ENCODE measurements at regions not wholly inside any gene's neighbourhood (a gene's known extent, or its start where the extent isn't known, plus 50 kb on each side); places are given as distances from the start of the nearest gene placed in this dataset.
"Not testable (repeated sequence)": the region's sequence is repeated elsewhere in the genome, so short reads cannot be mapped to it uniquely, and the experiment has no call there.

DNA sequence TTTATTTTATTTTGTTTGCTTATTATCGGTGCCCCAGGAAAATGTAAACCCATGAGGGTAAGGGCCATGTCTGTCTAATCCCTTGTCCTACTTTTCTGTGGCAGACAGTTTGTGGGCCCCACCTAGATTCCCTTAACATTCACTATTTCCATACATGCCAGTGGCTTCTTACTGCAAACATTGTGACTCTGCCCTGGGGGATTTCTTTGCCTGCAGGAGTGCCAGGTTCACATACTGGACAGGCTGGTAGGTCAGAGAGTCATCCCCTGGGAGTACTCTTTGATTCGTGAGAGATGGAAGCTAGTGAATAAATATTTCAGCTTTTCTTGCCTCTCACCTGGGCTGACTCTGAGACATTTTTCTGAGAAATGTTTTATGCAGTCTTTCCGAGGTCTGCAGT, 122.8 kb upstream of the TBX5 start:
- no peaks in the 10 kb centered on the region for H3K9me3 ChIP-seq (ENCODE audit: low read length)
- no peaks in the 10 kb centered on the region for H4K20me1 ChIP-seq (ENCODE audit: insufficient read depth, low read length)
- H3K4me2 ChIP-seq (ENCODE audit: low read length): no peak overlapping the region
- POLR2A ChIA-PET: no interaction called here
- intact Hi-C loops (cut with micrococcal nuclease; ENCODE audit: unreplicated experiment): no loop called here
- BruUV-seq (replicated peaks): no TSS peak
- CTCF ChIA-PET (ENCODE audit: unreplicated experiment): no interaction called here
- no peak overlapping the region for H3K27ac ChIP-seq (ENCODE audit: low read depth, low read length, poor library complexity, severe bottlenecking)
- H2AFZ ChIP-seq (ENCODE audit: low read length): no peak overlapping the region
- TF ChIP-seq, protein P1, sequence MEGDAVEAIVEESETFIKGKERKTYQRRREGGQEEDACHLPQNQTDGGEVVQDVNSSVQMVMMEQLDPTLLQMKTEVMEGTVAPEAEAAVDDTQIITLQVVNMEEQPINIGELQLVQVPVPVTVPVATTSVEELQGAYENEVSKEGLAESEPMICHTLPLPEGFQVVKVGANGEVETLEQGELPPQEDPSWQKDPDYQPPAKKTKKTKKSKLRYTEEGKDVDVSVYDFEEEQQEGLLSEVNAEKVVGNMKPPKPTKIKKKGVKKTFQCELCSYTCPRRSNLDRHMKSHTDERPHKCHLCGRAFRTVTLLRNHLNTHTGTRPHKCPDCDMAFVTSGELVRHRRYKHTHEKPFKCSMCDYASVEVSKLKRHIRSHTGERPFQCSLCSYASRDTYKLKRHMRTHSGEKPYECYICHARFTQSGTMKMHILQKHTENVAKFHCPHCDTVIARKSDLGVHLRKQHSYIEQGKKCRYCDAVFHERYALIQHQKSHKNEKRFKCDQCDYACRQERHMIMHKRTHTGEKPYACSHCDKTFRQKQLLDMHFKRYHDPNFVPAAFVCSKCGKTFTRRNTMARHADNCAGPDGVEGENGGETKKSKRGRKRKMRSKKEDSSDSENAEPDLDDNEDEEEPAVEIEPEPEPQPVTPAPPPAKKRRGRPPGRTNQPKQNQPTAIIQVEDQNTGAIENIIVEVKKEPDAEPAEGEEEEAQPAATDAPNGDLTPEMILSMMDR (conservative IDR thresholded peaks at IDR 0.05; ENCODE audit: low read length): no peak
- TF ChIP-seq EZH2phosphoT487 (IDR thresholded peaks at IDR 0.05; ENCODE audit: borderline replicate concordance, low read depth, low read length): no peak
- DNase-seq (ENCODE audit: low spot score): no peak
- H3K9me2 ChIP-seq (ENCODE audit: insufficient read depth, low read length): no peaks in the 10 kb centered on the region
- H3K4me1 ChIP-seq (ENCODE audit: insufficient read depth, low read length, poor library complexity, severe bottlenecking): no peaks in the 10 kb centered on the region
- H3K36me3 ChIP-seq (ENCODE audit: insufficient read depth, low read length): no peaks in the 10 kb centered on the region
- no peak overlapping the region for H3K4me3 ChIP-seq (ENCODE audit: low read depth, low read length, poor library complexity, severe bottlenecking)
- no peaks in the 10 kb centered on the region for H3K79me2 ChIP-seq (ENCODE audit: insufficient read depth, low read depth, low read length)

DNA sequence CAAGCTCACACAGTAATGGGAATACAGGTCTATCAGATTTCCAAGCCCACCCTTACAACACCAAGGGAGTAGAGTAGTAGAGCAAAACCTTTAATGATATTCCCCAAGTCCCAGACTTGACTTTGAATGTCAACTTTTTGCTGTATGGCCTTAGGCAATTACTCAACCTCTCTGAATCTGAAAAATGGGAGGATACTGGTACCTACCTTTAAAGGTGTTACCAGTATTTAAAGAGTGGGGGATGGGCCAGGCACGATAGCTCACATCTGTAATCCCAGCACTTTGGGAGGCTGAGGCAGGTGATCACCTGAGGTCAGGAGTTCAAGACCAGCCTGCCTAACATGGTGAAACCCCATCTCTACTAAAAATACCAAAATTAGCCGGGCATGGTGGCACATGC, 115.2 kb upstream of the TBX5 start:
- H3K4me2 ChIP-seq (ENCODE audit: low read length); H4K20me1 ChIP-seq (ENCODE audit: insufficient read depth, low read length); CTCF ChIA-PET (ENCODE audit: unreplicated experiment); H3K4me3 ChIP-seq (ENCODE audit: low read depth, low read length, poor library complexity, severe bottlenecking); H3K79me2 ChIP-seq (ENCODE audit: insufficient read depth, low read depth, low read length); intact Hi-C loops (cut with micrococcal nuclease; ENCODE audit: unreplicated experiment); H3K9me2 ChIP-seq (ENCODE audit: insufficient read depth, low read length); H3K9me3 ChIP-seq (ENCODE audit: low read length); H2AFZ ChIP-seq (ENCODE audit: low read length); POLR2A ChIA-PET; H3K36me3 ChIP-seq (ENCODE audit: insufficient read depth, low read length); H3K27ac ChIP-seq (ENCODE audit: low read depth, low read length, poor library complexity, severe bottlenecking); BruUV-seq (replicated peaks); H3K4me1 ChIP-seq (ENCODE audit: insufficient read depth, low read length, poor library complexity, severe bottlenecking); DNase-seq (ENCODE audit: low spot score): not testable (repeated sequence)

DNA sequence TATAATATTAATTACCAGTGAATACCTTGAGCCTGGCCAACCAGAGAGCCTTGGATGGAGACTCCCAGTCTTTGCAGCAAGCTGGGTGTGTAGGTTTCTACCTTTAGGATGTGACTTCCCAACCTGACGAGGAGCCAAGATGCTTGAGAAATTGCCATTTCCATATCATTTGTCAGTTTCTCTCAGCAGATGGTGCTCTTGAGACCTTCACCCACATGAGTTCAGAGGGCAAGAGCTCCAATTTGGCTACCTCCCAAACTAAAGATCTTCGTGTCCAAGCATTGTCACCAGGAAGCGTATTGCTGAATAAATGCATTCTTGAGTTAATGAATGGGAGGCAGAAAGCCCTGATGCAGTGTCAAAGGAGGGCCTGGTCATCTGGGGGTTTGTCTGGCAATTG, 106.4 kb upstream of the TBX5 start:
- ChIA-PET POLR2A (no interaction called here), CTCF (ENCODE audit: unreplicated experiment) (no interaction called here)
- TF ChIP-seq, protein P1 (conservative IDR thresholded peaks at IDR 0.05; ENCODE audit: low read length): 0 out of 2 replicates have a peak, but pooled peaks have one; percentile 20
- TF ChIP-seq EZH2phosphoT487 (IDR thresholded peaks at IDR 0.05; ENCODE audit: borderline replicate concordance, low read depth, low read length): no peak
- no peak overlapping the region for H3K4me3 ChIP-seq (ENCODE audit: low read depth, low read length, poor library complexity, severe bottlenecking)
- no peaks in the 10 kb centered on the region for H3K4me1 ChIP-seq (ENCODE audit: insufficient read depth, low read length, poor library complexity, severe bottlenecking)
- intact Hi-C loops (cut with micrococcal nuclease; ENCODE audit: unreplicated experiment): no loop called here
- H3K79me2 ChIP-seq (ENCODE audit: insufficient read depth, low read depth, low read length): no peaks in the 10 kb centered on the region
- no peaks in the 10 kb centered on the region for H3K36me3 ChIP-seq (ENCODE audit: insufficient read depth, low read length)
- no peak for DNase-seq (ENCODE audit: low spot score)
- no peak overlapping the region for H3K4me2 ChIP-seq (ENCODE audit: low read length)
- no peak overlapping the region for H2AFZ ChIP-seq (ENCODE audit: low read length)
- no TSS peak for BruUV-seq (replicated peaks)
- no peaks in the 10 kb centered on the region for H3K9me3 ChIP-seq (ENCODE audit: low read length)
- no peak overlapping the region for H3K27ac ChIP-seq (ENCODE audit: low read depth, low read length, poor library complexity, severe bottlenecking)
- no peaks in the 10 kb centered on the region for H3K9me2 ChIP-seq (ENCODE audit: insufficient read depth, low read length)
- H4K20me1 ChIP-seq (ENCODE audit: insufficient read depth, low read length): no peaks in the 10 kb centered on the region
